HL-60/S4 treated with phorbol 12-myristate 13-acetate at 8.2 ng/mL for 4 days and 3 days (cell line): ENCODE measurements at regions not wholly inside any gene's neighbourhood (a gene's known extent, or its start where the extent isn't known, plus 50 kb on each side); places are given as distances from the start of the nearest gene placed in this dataset.

ENCODE experiments used
- in situ Hi-C: fragments of 300-500 bp; cut with MboI; formaldehyde crosslinking; loops from 2 replicates; pipeline ENCODE4 v1.15.0; 2022; ENCODE audit warnings: low sequenced_read_pairs

GRCh38 chr17:72046643-72047612, 73.9 kb upstream of the SOX9 start:
- in situ Hi-C loops, result no loop called here

- in situ Hi-C loops, result loop anchor here (25.0 kb wide), 1 partner anchor 88 kb away; no protein-coding TSS in a partner anchor
Observed at GRCh38 chr17:72049914-72050313, 70.9 kb upstream of the SOX9 start.

- in situ Hi-C loops, result loop anchor here (25.0 kb wide), 1 partner anchor 91 kb away; no protein-coding TSS in a partner anchor
Observed at GRCh38 chr17:72053036-72053435, 67.8 kb upstream of the SOX9 start.

GRCh38 chr17:72053449-72053848, 67.4 kb upstream of the SOX9 start:
- in situ Hi-C loops, result loop anchor here (25.0 kb wide), 1 partner anchor 91 kb away; no protein-coding TSS in a partner anchor

- in situ Hi-C loops, result loop anchor here (25.0 kb wide), 1 partner anchor 94 kb away; no protein-coding TSS in a partner anchor
Observed at GRCh38 chr17:72056155-72056554, 64.7 kb upstream of the SOX9 start.

- in situ Hi-C loops, result loop anchor here (25.0 kb wide), 1 partner anchor 95 kb away; no protein-coding TSS in a partner anchor
Observed at GRCh38 chr17:72056727-72057290, 64.0 kb upstream of the SOX9 start.

- in situ Hi-C loops, result loop anchor here (25.0 kb wide), 1 partner anchor 98 kb away; no protein-coding TSS in a partner anchor
Observed at GRCh38 chr17:72060084-72060483, 60.7 kb upstream of the SOX9 start.

GRCh38 chr17:72063262-72063661, 57.6 kb upstream of the SOX9 start:
- in situ Hi-C loops, result loop anchor here (25.0 kb wide), 1 partner anchor 101 kb away; no protein-coding TSS in a partner anchor

- in situ Hi-C loops, result loop anchor here (25.0 kb wide), 1 partner anchor 102 kb away; no protein-coding TSS in a partner anchor
Observed at GRCh38 chr17:72063756-72064450, 56.9 kb upstream of the SOX9 start.

GRCh38 chr17:72064606-72065193, 56.1 kb upstream of the SOX9 start:
- in situ Hi-C loops, result loop anchor here (25.0 kb wide), 1 partner anchor 102 kb away; no protein-coding TSS in a partner anchor

GRCh38 chr17:72065556-72065955, 55.3 kb upstream of the SOX9 start:
- in situ Hi-C loops, result loop anchor here (25.0 kb wide), 1 partner anchor 103 kb away; no protein-coding TSS in a partner anchor

- in situ Hi-C loops, result loop anchor here (25.0 kb wide), 1 partner anchor 106 kb away; no protein-coding TSS in a partner anchor
Observed at GRCh38 chr17:72068643-72069042, 52.2 kb upstream of the SOX9 start.

- in situ Hi-C loops, result loop anchor here (25.0 kb wide), 1 partner anchor 107 kb away; no protein-coding TSS in a partner anchor
Observed at GRCh38 chr17:72069586-72070202, 51.1 kb upstream of the SOX9 start.
